NCI-H2196 (cell line): ENCODE measurements at regions not wholly inside any gene's neighbourhood (a gene's known extent, or its start where the extent isn't known, plus 50 kb on each side); places are given as distances from the start of the nearest gene placed in this dataset.
A peak's percentile ranks its signal among the peaks of the same experiment; 100 is the strongest.

ENCODE experiments used
- DNase-seq: peaks from one replicate; lab custom pipeline; 2025; ENCODE audit not compliant: unreplicated experiment; lab: John Stamatoyannopoulos, UW

GRCh38 chr11:123304828-123305466, 109.9 kb upstream of the CLMP start:
- peak; percentile 33 for DNase-seq

- DNase-seq, result no peak
These were observed 108.9 kb upstream of the CLMP start for GRCh38 chr11:123303924-123304323.

- DNase-seq, result no peak
These were observed 107.7 kb upstream of the CLMP start for GRCh38 chr11:123302751-123303195.

GRCh38 chr11:123301696-123302400, 106.8 kb upstream of the CLMP start:
- no peak for DNase-seq

GRCh38 chr11:123301013-123301591, 106.1 kb upstream of the CLMP start:
- DNase-seq, result no peak

GRCh38 chr11:123299721-123300120, 104.7 kb upstream of the CLMP start:
- no peak for DNase-seq

- DNase-seq, result no peak
These were observed 103.7 kb upstream of the CLMP start for GRCh38 chr11:123298488-123299447.

- no peak for DNase-seq
These were observed 97.6 kb upstream of the CLMP start for GRCh38 chr11:123292647-123293046.

- DNase-seq, result no peak
These were observed 96.3 kb upstream of the CLMP start for GRCh38 chr11:123291201-123291869.

GRCh38 chr11:123286761-123287160, 91.7 kb upstream of the CLMP start:
- DNase-seq, result no peak

GRCh38 chr11:123286255-123286654, 91.2 kb upstream of the CLMP start:
- DNase-seq, result no peak

GRCh38 chr11:123284454-123284853, 89.4 kb upstream of the CLMP start:
- no peak for DNase-seq

- DNase-seq, result no peak
These were observed 87.5 kb upstream of the CLMP start for GRCh38 chr11:123282597-123282996.

GRCh38 chr11:123273616-123274015, 78.6 kb upstream of the CLMP start:
- no peak for DNase-seq

GRCh38 chr11:123272565-123272964, 77.5 kb upstream of the CLMP start:
- no peak for DNase-seq

- DNase-seq, result no peak
These were observed 73.1 kb upstream of the CLMP start for GRCh38 chr11:123268156-123268555.

- DNase-seq, result no peak
These were observed 70.9 kb upstream of the CLMP start for GRCh38 chr11:123265951-123266350.

GRCh38 chr11:123264431-123264780, 69.4 kb upstream of the CLMP start:
- DNase-seq, result no peak

- DNase-seq, result peak; percentile 38
These were observed 66.5 kb upstream of the CLMP start for GRCh38 chr11:123261345-123262106.
